Type B pancreatic cell (in vitro differentiated cells): ENCODE measurements at regions not wholly inside any gene's neighbourhood (a gene's known extent, or its start where the extent isn't known, plus 50 kb on each side); places are given as distances from the start of the nearest gene placed in this dataset.

Experiments used
- DNase-seq: peaks from one replicate; pipeline ENCODE4 v3.0.0; 2021; ENCODE audit warnings: mixed read lengths; ENCODE audit not compliant: unreplicated experiment; ENCODE audit errors: extremely low spot score
- H3K27ac Mint-ChIP-seq: 2 replicates; pipeline ENCODE4 v1.8.0; 2021; ENCODE audit warnings: mild to moderate bottlenecking, mixed read lengths
- H3K27me3 Mint-ChIP-seq: 2 replicates; pipeline ENCODE4 v1.8.0; 2021; ENCODE audit warnings: mixed read lengths
- H3K36me3 Mint-ChIP-seq: 2 replicates; pipeline ENCODE4 v1.8.0; 2021; ENCODE audit warnings: mixed read lengths
- H3K4me1 Mint-ChIP-seq: one replicate; pipeline ENCODE4 v1.8.0; 2021; ENCODE audit warnings: mixed read lengths; ENCODE audit not compliant: unreplicated experiment
- H3K4me3 Mint-ChIP-seq: 2 replicates; pipeline ENCODE4 v1.8.0; 2021; ENCODE audit warnings: mild to moderate bottlenecking, mixed read lengths
- H3K9me3 Mint-ChIP-seq: 2 replicates; pipeline ENCODE4 v1.8.0; 2021; ENCODE audit warnings: mixed read lengths
- CTCF ChIP-seq: fragments of 200-600 bp; sonication (generic); conservative IDR thresholded peaks from 2 replicates; pipeline ENCODE4 v1.5.0; 2021; ENCODE audit warnings: antibody characterized with exemption, mild to moderate bottlenecking

- no peaks in the 10 kb centered on the region for H3K27me3 Mint-ChIP-seq
- no peaks in the 10 kb centered on the region for H3K4me1 Mint-ChIP-seq
- no peak overlapping the region for H3K4me3 Mint-ChIP-seq
- no peak for TF ChIP-seq CTCF
- H3K9me3 Mint-ChIP-seq, result no peaks in the 10 kb centered on the region
- no peaks in the 10 kb centered on the region for H3K36me3 Mint-ChIP-seq
- DNase-seq, result no peak
- H3K27ac Mint-ChIP-seq, result no peak overlapping the region
Observed at GRCh38 chr7:17584822-17585221, 286.4 kb downstream of the AHR start.

DNA sequence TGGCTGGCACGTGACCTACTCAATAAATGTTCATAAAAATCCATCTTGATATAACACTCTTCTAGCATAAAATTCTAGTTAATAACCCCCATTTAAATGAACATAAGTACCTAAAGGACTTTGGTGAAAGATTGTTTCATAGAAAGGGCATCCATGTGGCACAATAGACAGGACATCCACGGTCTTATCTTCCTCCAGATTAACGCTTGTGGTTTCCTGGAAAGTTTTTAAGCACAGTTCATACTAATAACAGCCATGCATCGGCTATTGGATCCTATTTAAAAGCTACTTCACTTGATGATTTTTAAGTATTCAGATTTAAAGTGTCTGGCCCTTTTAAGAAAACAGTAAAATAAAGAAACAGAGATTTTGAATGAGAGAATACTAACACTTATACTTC is 288.3 kb downstream of the AHR start:
- no peak for TF ChIP-seq CTCF
- Mint-ChIP-seq H3K27me3 (no peaks in the 10 kb centered on the region), H3K9me3 (no peaks in the 10 kb centered on the region), H3K4me3 (no peak overlapping the region), H3K36me3 (no peaks in the 10 kb centered on the region), H3K27ac (no peak overlapping the region), H3K4me1 (no peaks in the 10 kb centered on the region)
- no peak for DNase-seq

- H3K4me3 Mint-ChIP-seq, result no peak overlapping the region
- H3K27me3 Mint-ChIP-seq, result no peaks in the 10 kb centered on the region
- H3K36me3 Mint-ChIP-seq, result no peaks in the 10 kb centered on the region
- DNase-seq, result no peak
- no peak overlapping the region for H3K27ac Mint-ChIP-seq
- H3K4me1 Mint-ChIP-seq, result no peaks in the 10 kb centered on the region
- no peak for TF ChIP-seq CTCF
- H3K9me3 Mint-ChIP-seq, result no peaks in the 10 kb centered on the region
Observed at GRCh38 chr7:17588730-17589129, 290.3 kb downstream of the AHR start.

DNA sequence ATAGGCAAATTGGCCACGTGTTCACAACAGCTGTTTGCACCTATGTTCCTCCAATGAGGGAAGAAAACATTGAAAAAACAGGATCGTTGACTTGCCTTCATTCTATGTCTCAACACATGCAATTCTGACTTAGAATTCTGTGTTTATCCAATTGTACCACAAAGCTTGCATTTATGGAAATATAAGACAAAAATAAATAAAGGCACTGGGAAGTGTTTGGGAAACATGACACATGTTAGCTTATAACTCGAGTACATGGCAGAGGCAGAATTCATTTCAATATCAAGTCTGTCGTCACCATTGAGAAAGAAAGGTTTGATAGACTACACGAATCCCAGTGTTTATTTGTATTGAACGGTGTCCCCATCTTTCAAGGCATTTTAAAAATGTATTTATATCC is 291.2 kb downstream of the AHR start:
- Mint-ChIP-seq H3K27ac (no peak overlapping the region), H3K4me1 (no peaks in the 10 kb centered on the region), H3K9me3 (no peaks in the 10 kb centered on the region), H3K4me3 (no peak overlapping the region), H3K27me3 (no peaks in the 10 kb centered on the region), H3K36me3 (no peaks in the 10 kb centered on the region)
- no peak for DNase-seq
- no peak for TF ChIP-seq CTCF

DNA sequence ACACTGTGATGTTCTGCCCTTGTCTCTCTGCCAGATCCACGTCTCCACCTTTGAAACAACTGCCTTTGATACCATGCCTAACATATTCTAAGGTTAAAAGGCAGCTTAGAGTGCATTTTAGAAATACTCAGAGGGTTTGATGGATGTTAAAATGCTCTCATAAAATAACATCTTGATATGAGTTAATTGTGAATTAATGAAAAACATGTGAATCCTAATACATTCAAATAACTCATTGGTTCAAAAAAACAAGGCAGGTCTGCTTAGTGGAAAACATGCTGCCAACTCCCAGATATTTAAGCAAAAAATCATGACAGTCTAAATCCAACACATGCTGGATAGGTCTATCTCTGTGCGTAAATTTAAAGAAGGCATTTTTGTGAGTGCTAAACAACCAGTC is 291.8 kb downstream of the AHR start:
- no peaks in the 10 kb centered on the region for H3K9me3 Mint-ChIP-seq
- H3K27ac Mint-ChIP-seq, result no peak overlapping the region
- no peaks in the 10 kb centered on the region for H3K4me1 Mint-ChIP-seq
- no peaks in the 10 kb centered on the region for H3K27me3 Mint-ChIP-seq
- H3K36me3 Mint-ChIP-seq, result no peaks in the 10 kb centered on the region
- H3K4me3 Mint-ChIP-seq, result no peak overlapping the region
- no peak for TF ChIP-seq CTCF
- no peak for DNase-seq

- TF ChIP-seq CTCF, result no peak
- peaks cover 4% of the 10 kb centered on the region for H3K9me3 Mint-ChIP-seq
- no peaks in the 10 kb centered on the region for H3K36me3 Mint-ChIP-seq
- no peaks in the 10 kb centered on the region for H3K27me3 Mint-ChIP-seq
- no peaks in the 10 kb centered on the region for H3K4me1 Mint-ChIP-seq
- H3K4me3 Mint-ChIP-seq, result no peak overlapping the region
- no peak overlapping the region for H3K27ac Mint-ChIP-seq
- DNase-seq, result no peak
Observed at GRCh38 chr7:17593819-17594419, 295.5 kb downstream of the AHR start.
